H1 (cell line): ENCODE measurements at regions not wholly inside any gene's neighbourhood (a gene's known extent, or its start where the extent isn't known, plus 50 kb on each side); places are given as distances from the start of the nearest gene placed in this dataset.

Experiments used
- CTCF ChIP-seq, 3 experiments: IDR thresholded peaks; 1 replicate in 2 of 3; 2 replicates in 1 of 3; pipeline versions ENCODE4 v1.5.1 to v1.6.1; 2011; ENCODE audit warnings: low read length in 3 of 3, mild to moderate bottlenecking in 3 of 3, inconsistent platforms in 2 of 3, low read depth in 1 of 3, moderate library complexity in 1 of 3; ENCODE audit not compliant: insufficient read depth in 1 of 3; ENCODE audit errors: control extremely low read depth in 1 of 3
- EP300 ChIP-seq, 2 experiments: IDR thresholded peaks; 1 replicate in 1 of 2; 2 replicates in 1 of 2; pipeline ENCODE4 v1.6.1; 2011 to 2012; ENCODE audit warnings: low read depth in 2 of 2, low read length in 2 of 2, mild to moderate bottlenecking in 2 of 2, borderline replicate concordance in 1 of 2, inconsistent platforms in 1 of 2, moderate library complexity in 1 of 2
- EZH2 ChIP-seq: fragments of 200-600 bp; sonication (generic); IDR thresholded peaks from 2 replicates; pipeline ENCODE4 v1.7.1; 2012; ENCODE audit warnings: low read depth, mild to moderate bottlenecking, moderate library complexity, low read length, inconsistent platforms; ENCODE audit not compliant: severe bottlenecking
- MAX ChIP-seq: IDR thresholded peaks from 2 replicates; pipeline ENCODE4 v1.6.1; 2012; ENCODE audit warnings: inconsistent platforms
- POLR2AphosphoS5 ChIP-seq: IDR thresholded peaks from 2 replicates; pipeline ENCODE4 v1.6.1; 2011; ENCODE audit warnings: low read depth, low read length
- SUZ12 ChIP-seq: fragments of 200-600 bp; sonication (generic); IDR thresholded peaks from 2 replicates; pipeline ENCODE4 v1.6.1; 2012; ENCODE audit warnings: mild to moderate bottlenecking, inconsistent platforms, low read length, moderate library complexity, mixed read lengths
- YY1 ChIP-seq: IDR thresholded peaks from 2 replicates; pipeline ENCODE4 v1.6.1; 2011; ENCODE audit warnings: low read depth, mild to moderate bottlenecking, low read length
- ZNF274 ChIP-seq: IDR thresholded peaks from 2 replicates; pipeline ENCODE4 v1.7.0; 2012; ENCODE audit warnings: low read length, borderline replicate concordance; ENCODE audit errors: extremely low read depth

GRCh38 chr7:66576646-66577045 is 52.0 kb upstream of the KCTD7 start:
- TF ChIP-seq CTCF (IDR thresholded peaks at IDR 0.05; ENCODE audit: control extremely low read depth in 1 of 3, insufficient read depth in 1 of 3, low read depth in 1 of 3, low read length in 3 of 3) (no peak), YY1 (no peak), EZH2 (no peak), MAX (no peak), POLR2AphosphoS5 (no peak), ZNF274 (no peak), SUZ12 (no peak), EP300 (IDR thresholded peaks at IDR 0.05; ENCODE audit: borderline replicate concordance in 1 of 2, low read depth in 2 of 2, low read length in 2 of 2) (no peak)
